Cardiac fibroblast (primary cell): ENCODE measurements at regions not wholly inside any gene's neighbourhood (a gene's known extent, or its start where the extent isn't known, plus 50 kb on each side); places are given as distances from the start of the nearest gene placed in this dataset.

Experiments
- DNase-seq, 2 donors: peaks; one replicate each; pipeline versions ENCODE4 v3.0.0 to v3.0.0-alpha.2; 2010; ENCODE audit warnings: low read depth in 2 of 2
- H3K4me3 ChIP-seq, 2 donors: replicated peaks in 1 of 2; 1 replicate in 1 of 2; 2 replicates in 1 of 2; pipeline ENCODE4 v1.5.1; 2011; ENCODE audit warnings: low read depth in 2 of 2, low read length in 2 of 2, mild to moderate bottlenecking in 2 of 2, moderate library complexity in 1 of 2
- CTCF ChIP-seq: IDR thresholded peaks from one replicate; pipeline ENCODE4 v1.5.1; 2011; ENCODE audit warnings: low read depth, mild to moderate bottlenecking, low read length, inconsistent platforms

- DNase-seq, result peak in 1 of 2 donors; percentile 0
Measured at GRCh38 chr6:8499540-8499939, 64.2 kb upstream of the SLC35B3 start.

GRCh38 chr6:8494730-8495129 lies 59.4 kb upstream of the SLC35B3 start:
- no peak overlapping the region for H3K4me3 ChIP-seq
- no peak for DNase-seq
- TF ChIP-seq CTCF, result no peak

More at GRCh38 chr6:8499540-8499939, 64.2 kb upstream of the SLC35B3 start:
- H3K4me3 ChIP-seq, result no peak overlapping the region
- TF ChIP-seq CTCF, result no peak

- H3K4me3 ChIP-seq, result no peak overlapping the region
- no peak for DNase-seq
- TF ChIP-seq CTCF, result no peak
Measured at GRCh38 chr6:8492536-8493133, 57.3 kb upstream of the SLC35B3 start.
